IMR-90 (cell line): ENCODE measurements at regions not wholly inside any gene's neighbourhood (a gene's known extent, or its start where the extent isn't known, plus 50 kb on each side); places are given as distances from the start of the nearest gene placed in this dataset.

ENCODE experiments used
- ATAC-seq: fragments of 200-7000 bp; cut with Tn5 transposase; 2 replicates; pipeline ENCODE4 v1.9.1; 2020; ENCODE audit warnings: low read depth, mild to moderate bottlenecking, moderate library complexity
- BruUV-seq: library from RNA; stranded (reverse); fragments of 400-500 nt; replicated peaks from 2 replicates; lab custom pipeline; 2021; lab: Mats Ljungman, UMichigan
- CTCF ChIA-PET: fragments of 300-600 bp; formaldehyde crosslinking; extraction: SDS; loops from one replicate; lab custom pipeline; 2021; ENCODE audit warnings: antibody characterized with exemption; lab: Yijun Ruan, JAX
- POLR2A ChIA-PET: fragments of 300-600 bp; sonication (Branson Sonifier 250); formaldehyde crosslinking; loops from one replicate; lab custom pipeline; 2022; ENCODE audit warnings: antibody characterized with exemption; ENCODE audit not compliant: unreplicated experiment; lab: Charles Lee
- DNase-seq: peaks from one replicate; pipeline ENCODE4 v3.0.0; 2013
- H2AFZ ChIP-seq: replicated peaks from 2 replicates; pipeline ENCODE3; 2013; ENCODE audit warnings: low read length, mild to moderate bottlenecking; ENCODE audit not compliant: poor library complexity
- H2AK5ac ChIP-seq: 2 replicates; pipeline ENCODE4 v1.6.1; 2013; ENCODE audit warnings: low read depth, low read length, inconsistent platforms
- H2AK9ac ChIP-seq: replicated peaks from 2 replicates; pipeline ENCODE3; 2013; ENCODE audit warnings: mild to moderate bottlenecking, low read depth, low read length, moderate library complexity; ENCODE audit not compliant: poor library complexity
- H2BK120ac ChIP-seq: 2 replicates; pipeline ENCODE4 v1.6.1; 2013; ENCODE audit warnings: low read depth, low read length, inconsistent platforms
- H2BK15ac ChIP-seq: 3 replicates; pipeline ENCODE4 v1.6.1; 2013; ENCODE audit warnings: low read depth, low read length, inconsistent platforms
- H2BK20ac ChIP-seq: 2 replicates; pipeline ENCODE4 v1.6.1; 2013; ENCODE audit warnings: low read depth, mild to moderate bottlenecking, inconsistent platforms, low read length, moderate library complexity
- H2BK5ac ChIP-seq: 2 replicates; pipeline ENCODE4 v1.6.1; 2013; ENCODE audit warnings: mild to moderate bottlenecking, low read depth, low read length, inconsistent platforms; ENCODE audit not compliant: poor library complexity, severe bottlenecking
- H3K14ac ChIP-seq: replicated peaks from 2 replicates; pipeline ENCODE4 v1.6.1; 2013; ENCODE audit warnings: low read depth, low read length, inconsistent platforms
- H3K18ac ChIP-seq: 2 replicates; pipeline ENCODE4 v1.6.1; 2013; ENCODE audit warnings: low read depth, low read length, control low read depth
- H3K23ac ChIP-seq: 2 replicates; pipeline ENCODE4 v1.6.1; 2013; ENCODE audit warnings: low read depth, low read length, inconsistent platforms
- H3K27ac ChIP-seq: 2 replicates; pipeline ENCODE4 v1.5.1; 2013; ENCODE audit warnings: mild to moderate bottlenecking, control low read depth, low read length; ENCODE audit not compliant: insufficient read depth
- H3K27me3 ChIP-seq: 2 replicates; pipeline ENCODE4 v1.6.1; 2013; ENCODE audit warnings: low read length; ENCODE audit not compliant: control insufficient read depth, insufficient read depth
- H3K36me3 ChIP-seq: 2 replicates; pipeline ENCODE4 v1.6.1; 2013; ENCODE audit warnings: low read length, mixed read lengths; ENCODE audit not compliant: control insufficient read depth, insufficient read depth
- H3K4ac ChIP-seq: 2 replicates; pipeline ENCODE4 v1.6.1; 2013; ENCODE audit warnings: low read depth, low read length, inconsistent platforms
- H3K4me1 ChIP-seq: 2 replicates; pipeline ENCODE4 v1.6.1; 2013; ENCODE audit warnings: low read length, mixed read lengths; ENCODE audit not compliant: control insufficient read depth, insufficient read depth
- H3K4me2 ChIP-seq: 2 replicates; pipeline ENCODE4 v1.6.1; 2013; ENCODE audit warnings: low read depth, mild to moderate bottlenecking, control low read depth, low read length, moderate library complexity
- H3K4me3 ChIP-seq: 2 replicates; pipeline ENCODE4 v1.5.1; 2013; ENCODE audit warnings: low read depth, mild to moderate bottlenecking, control low read depth, low read length, moderate library complexity; ENCODE audit not compliant: insufficient read depth
- H3K56ac ChIP-seq: 2 replicates; pipeline ENCODE4 v1.6.1; 2013; ENCODE audit warnings: low read length, inconsistent platforms; ENCODE audit not compliant: insufficient read depth; ENCODE audit errors: extremely low read depth
- H3K79me1 ChIP-seq, 2 experiments: 2 replicates each; pipeline ENCODE4 v1.6.1; 2013; ENCODE audit warnings: low read length in 2 of 2, inconsistent platforms in 1 of 2, low read depth in 1 of 2
- H3K9ac ChIP-seq: 2 replicates; pipeline ENCODE4 v1.6.1; 2013; ENCODE audit warnings: low read depth, low read length, control low read depth
- H3K9me1 ChIP-seq: 2 replicates; pipeline ENCODE4 v1.6.1; 2013; ENCODE audit warnings: low read length, inconsistent platforms; ENCODE audit not compliant: insufficient read depth
- H3K9me3 ChIP-seq: 2 replicates; pipeline ENCODE4 v1.6.1; 2013; ENCODE audit warnings: low read length; ENCODE audit not compliant: control insufficient read depth, insufficient read depth
- H4K20me1 ChIP-seq: 2 replicates; pipeline ENCODE4 v1.6.1; 2013; ENCODE audit warnings: low read length, inconsistent platforms; ENCODE audit not compliant: insufficient read depth
- H4K5ac ChIP-seq: 2 replicates; pipeline ENCODE4 v1.6.1; 2013; ENCODE audit warnings: mild to moderate bottlenecking, low read depth, low read length, control low read depth
- H4K8ac ChIP-seq, 2 experiments: 2 replicates each; pipeline ENCODE4 v1.6.1; 2013; ENCODE audit warnings: low read depth in 2 of 2, low read length in 2 of 2, control low read depth in 1 of 2, inconsistent platforms in 1 of 2
- H4K91ac ChIP-seq: 2 replicates; pipeline ENCODE4 v1.6.1; 2013; ENCODE audit warnings: low read depth, low read length, inconsistent platforms; ENCODE audit not compliant: insufficient read depth
- WGBS, 2 experiments: methylation state at CpG; one replicate each; pipeline versions ENCODE4 v1.1.5 to v1.1.7; 2013; ENCODE audit warnings: missing lambda C conversion rate in 2 of 2; ENCODE audit not compliant: insufficient read length in 1 of 2; ENCODE audit errors: extremely low coverage in 2 of 2; 5-methylcytosine and 5-hydroxymethylcytosine counted together
- dilution Hi-C: fragments of 300-500 bp; cut with HindIII; formaldehyde crosslinking; loops from one replicate; pipeline ENCODE4 v1.14.3; 2018; ENCODE audit warnings: low sequenced_read_pairs; ENCODE audit not compliant: unreplicated experiment
- in situ Hi-C: fragments of 300-500 bp; cut with MboI; formaldehyde crosslinking; loops from 3 replicates; pipeline ENCODE4 v1.14.3; 2019; ENCODE audit warnings: low sequenced_read_pairs, inconsistent platforms, mixed read lengths
- intact Hi-C: fragments of 100-400 bp; cut with micrococcal nuclease; formaldehyde crosslinking; loops from 2 replicates; pipeline ENCODE4 v1.10.0; 2022
- TF ChIP-seq, protein P1 (sequence below): conservative IDR thresholded peaks from 2 replicates; pipeline ENCODE4 v1.5.1; 2012; ENCODE audit warnings: mild to moderate bottlenecking, low read depth, low read length, improper control_type of control experiment

DNA sequence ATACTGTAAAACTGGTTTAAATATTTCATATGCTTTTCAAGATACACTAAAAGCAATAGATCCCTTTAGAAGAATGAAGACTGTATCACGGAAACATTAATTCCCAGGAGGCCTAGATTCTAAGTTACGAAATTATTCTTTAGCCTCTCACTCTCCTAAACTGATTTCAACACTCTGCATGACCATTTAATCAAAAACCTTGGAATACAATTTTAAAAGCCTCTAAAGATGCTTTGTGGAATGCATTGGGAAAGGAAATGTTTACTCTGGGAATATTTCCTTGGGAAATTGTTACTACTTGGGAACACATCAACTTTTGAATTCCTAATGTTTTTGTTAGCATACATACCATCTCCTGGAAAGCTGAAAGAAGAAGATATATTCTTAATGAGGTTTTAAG, 255.7 kb upstream of the FAR2 start:
- Histone ChIP-seq H3K36me3 (no peaks in the 10 kb centered on the region), H4K5ac (no peak overlapping the region), H2AK9ac (no peak overlapping the region), H3K56ac (no peak overlapping the region), H3K4ac (no peak overlapping the region), H4K8ac (peak overlapping the region in 1 of 2 experiments; percentile 63; a peak in 1 of 4 replicates), H3K4me2 (no peak overlapping the region), H3K9me1 (no peaks in the 10 kb centered on the region), H3K27ac (no peak overlapping the region; the same call in 1 of the 2 replicates), H2AK5ac (no peak overlapping the region), H3K27me3 (no peaks in the 10 kb centered on the region), H2BK20ac (no peak overlapping the region), H2BK15ac (no peak overlapping the region), H2BK5ac (no peak overlapping the region), H3K23ac (no peak overlapping the region), H3K14ac (no peak overlapping the region), H4K91ac (no peak overlapping the region), H4K20me1 (no peaks in the 10 kb centered on the region), H3K9me3 (no peaks in the 10 kb centered on the region), H3K4me3 (no peak overlapping the region), H2AFZ (no peak overlapping the region), H2BK120ac (no peak overlapping the region), H3K9ac (no peak overlapping the region), H3K18ac (no peak overlapping the region; the same call in 1 of the 2 replicates), H3K4me1 (peaks cover 2% of the 10 kb centered on the region; the same call in 1 of the 2 replicates), H3K79me1 (no peaks in the 10 kb centered on the region)
- TF ChIP-seq, protein P1, sequence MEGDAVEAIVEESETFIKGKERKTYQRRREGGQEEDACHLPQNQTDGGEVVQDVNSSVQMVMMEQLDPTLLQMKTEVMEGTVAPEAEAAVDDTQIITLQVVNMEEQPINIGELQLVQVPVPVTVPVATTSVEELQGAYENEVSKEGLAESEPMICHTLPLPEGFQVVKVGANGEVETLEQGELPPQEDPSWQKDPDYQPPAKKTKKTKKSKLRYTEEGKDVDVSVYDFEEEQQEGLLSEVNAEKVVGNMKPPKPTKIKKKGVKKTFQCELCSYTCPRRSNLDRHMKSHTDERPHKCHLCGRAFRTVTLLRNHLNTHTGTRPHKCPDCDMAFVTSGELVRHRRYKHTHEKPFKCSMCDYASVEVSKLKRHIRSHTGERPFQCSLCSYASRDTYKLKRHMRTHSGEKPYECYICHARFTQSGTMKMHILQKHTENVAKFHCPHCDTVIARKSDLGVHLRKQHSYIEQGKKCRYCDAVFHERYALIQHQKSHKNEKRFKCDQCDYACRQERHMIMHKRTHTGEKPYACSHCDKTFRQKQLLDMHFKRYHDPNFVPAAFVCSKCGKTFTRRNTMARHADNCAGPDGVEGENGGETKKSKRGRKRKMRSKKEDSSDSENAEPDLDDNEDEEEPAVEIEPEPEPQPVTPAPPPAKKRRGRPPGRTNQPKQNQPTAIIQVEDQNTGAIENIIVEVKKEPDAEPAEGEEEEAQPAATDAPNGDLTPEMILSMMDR: no peak
- BruUV-seq: no TSS peak
- no CpG with 5 or more reads among the region's 2 CpGs for WGBS, 2 experiments
- in situ Hi-C loops: no loop called here
- peak; percentile 34 for DNase-seq
- ChIA-PET POLR2A (interaction anchor here (0.5 kb wide), 1 partner anchor 155 kb away, joined by 3 read pairs; no protein-coding TSS in a partner anchor), CTCF (no interaction called here)
- dilution Hi-C loops: no loop called here
- intact Hi-C loops: no loop called here
- peak; percentile 72 for ATAC-seq
